ENCODE measurements at regions not wholly inside any gene's neighbourhood (a gene's known extent, or its start where the extent isn't known, plus 50 kb on each side); places are given as distances from the start of the nearest gene placed in this dataset.

GRCh38 chr2:7986431-7986830 is 695.4 kb upstream of the ID2 start:
- no peak for TF ChIP-seq POLR2A (IDR thresholded peaks at IDR 0.05)
- no peak for TF ChIP-seq CTCF (IDR thresholded peaks at IDR 0.05 in 4 of 5, conservative IDR thresholded peaks at IDR 0.05 in 1 of 5)
